Hepatocyte (in vitro differentiated cells): ENCODE measurements at regions not wholly inside any gene's neighbourhood (a gene's known extent, or its start where the extent isn't known, plus 50 kb on each side); places are given as distances from the start of the nearest gene placed in this dataset.
A peak's percentile ranks its signal among the peaks of the same experiment; 100 is the strongest.
"Not testable (repeated sequence)": the region's sequence is repeated elsewhere in the genome, so short reads cannot be mapped to it uniquely, and the experiment has no call there.

Experiments
- DNase-seq: peaks from one replicate; pipeline ENCODE4 v3.0.0-alpha.2; 2016; ENCODE audit warnings: low spot score
- H2AFZ ChIP-seq: fragments of 200-600 bp; sonication (generic); 2 replicates; pipeline ENCODE4 v1.6.0; 2016; ENCODE audit warnings: antibody characterized with exemption, mild to moderate bottlenecking
- H3K27ac ChIP-seq: fragments of 200-600 bp; sonication (generic); 2 replicates; pipeline ENCODE4 v1.5.1; 2016; ENCODE audit warnings: mild to moderate bottlenecking
- H3K27me3 ChIP-seq: fragments of 200-600 bp; sonication (generic); 2 replicates; pipeline ENCODE4 v1.6.1; 2016
- H3K36me3 ChIP-seq: fragments of 200-600 bp; sonication (generic); replicated peaks from 2 replicates; pipeline ENCODE4 v1.5.1; 2016; ENCODE audit warnings: low read depth; ENCODE audit not compliant: insufficient read depth
- H3K4me1 ChIP-seq: fragments of 200-600 bp; sonication (generic); 2 replicates; pipeline ENCODE4 v1.5.1; 2016; ENCODE audit warnings: mild to moderate bottlenecking, moderate library complexity; ENCODE audit not compliant: insufficient read depth
- H3K4me2 ChIP-seq: fragments of 200-600 bp; sonication (generic); 2 replicates; pipeline ENCODE4 v1.6.0; 2016
- H3K4me3 ChIP-seq: fragments of 200-600 bp; sonication (generic); 2 replicates; pipeline ENCODE4 v1.5.1; 2016; ENCODE audit warnings: mild to moderate bottlenecking
- H3K79me2 ChIP-seq: fragments of 200-600 bp; sonication (generic); 2 replicates; pipeline ENCODE4 v1.6.0; 2017; ENCODE audit warnings: mild to moderate bottlenecking
- H3K9me2 ChIP-seq: fragments of 200-600 bp; sonication (generic); replicated peaks from 2 replicates; pipeline ENCODE4 v1.6.0; 2017; ENCODE audit warnings: mild to moderate bottlenecking; ENCODE audit not compliant: insufficient read depth
- H3K9me3 ChIP-seq: fragments of 200-600 bp; sonication (generic); 2 replicates; pipeline ENCODE4 v1.5.1; 2016; ENCODE audit warnings: low read depth, mild to moderate bottlenecking
- H4K20me1 ChIP-seq: fragments of 200-600 bp; sonication (generic); 2 replicates; pipeline ENCODE4 v1.6.0; 2016; ENCODE audit warnings: mild to moderate bottlenecking; ENCODE audit not compliant: insufficient read depth, poor library complexity, severe bottlenecking
- EZH2 ChIP-seq: fragments of 200-600 bp; sonication (generic); IDR thresholded peaks from 2 replicates; pipeline ENCODE4 v1.6.1; 2016; ENCODE audit warnings: antibody characterized with exemption, mild to moderate bottlenecking, borderline replicate concordance
- EZH2phosphoT487 ChIP-seq: fragments of 200-600 bp; sonication (generic); IDR thresholded peaks from one replicate; pipeline ENCODE4 v1.6.1; 2018; ENCODE audit warnings: antibody characterized with exemption, mild to moderate bottlenecking, low read depth, moderate library complexity; ENCODE audit not compliant: unreplicated experiment, severe bottlenecking
- WGBS: methylation state at CpG from one replicate; pipeline ENCODE4 v1.1.6; 2016; ENCODE audit warnings: low lambda C conversion rate; ENCODE audit errors: missing lambda C conversion rate; 5-methylcytosine and 5-hydroxymethylcytosine counted together
- TF ChIP-seq, protein P1 (sequence below): fragments of 200-600 bp; sonication (generic); IDR thresholded peaks from 2 replicates; pipeline ENCODE4 v1.5.1; 2016; ENCODE audit warnings: antibody characterized with exemption, mild to moderate bottlenecking; ENCODE audit not compliant: poor library complexity

DNA sequence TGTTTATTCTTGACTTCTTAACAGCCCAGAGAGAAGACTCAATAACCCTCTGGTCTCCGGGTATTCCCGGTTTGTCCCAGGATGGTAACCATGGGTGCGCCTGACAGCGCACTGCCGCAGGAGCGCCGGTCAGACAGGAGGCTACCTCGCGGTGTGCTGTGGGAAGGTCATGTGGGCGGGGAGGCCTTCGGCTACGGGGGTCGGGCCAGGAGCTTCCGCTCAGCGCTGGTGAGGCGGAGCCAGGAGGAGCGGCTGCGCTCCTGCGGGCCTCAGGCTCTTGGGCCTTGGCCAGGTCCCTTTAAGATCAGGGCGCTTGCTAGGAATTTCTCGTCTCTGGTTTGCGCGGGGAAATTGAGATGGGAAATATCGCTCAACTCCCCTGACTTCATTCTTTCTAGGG lies 182.3 kb upstream of the NDN start:
- Histone ChIP-seq H3K4me3 (no peak overlapping the region), H2AFZ (peak overlapping the region; percentile 66), H3K27me3 (no peaks in the 10 kb centered on the region), H3K36me3 (no peaks in the 10 kb centered on the region), H3K27ac (no peak overlapping the region), H3K9me2 (no peaks in the 10 kb centered on the region), H3K79me2 (no peaks in the 10 kb centered on the region), H4K20me1 (no peaks in the 10 kb centered on the region), H3K4me1 (no peaks in the 10 kb centered on the region), H3K9me3 (no peaks in the 10 kb centered on the region), H3K4me2 (peak overlapping the region; percentile 76)
- TF ChIP-seq, protein P1, sequence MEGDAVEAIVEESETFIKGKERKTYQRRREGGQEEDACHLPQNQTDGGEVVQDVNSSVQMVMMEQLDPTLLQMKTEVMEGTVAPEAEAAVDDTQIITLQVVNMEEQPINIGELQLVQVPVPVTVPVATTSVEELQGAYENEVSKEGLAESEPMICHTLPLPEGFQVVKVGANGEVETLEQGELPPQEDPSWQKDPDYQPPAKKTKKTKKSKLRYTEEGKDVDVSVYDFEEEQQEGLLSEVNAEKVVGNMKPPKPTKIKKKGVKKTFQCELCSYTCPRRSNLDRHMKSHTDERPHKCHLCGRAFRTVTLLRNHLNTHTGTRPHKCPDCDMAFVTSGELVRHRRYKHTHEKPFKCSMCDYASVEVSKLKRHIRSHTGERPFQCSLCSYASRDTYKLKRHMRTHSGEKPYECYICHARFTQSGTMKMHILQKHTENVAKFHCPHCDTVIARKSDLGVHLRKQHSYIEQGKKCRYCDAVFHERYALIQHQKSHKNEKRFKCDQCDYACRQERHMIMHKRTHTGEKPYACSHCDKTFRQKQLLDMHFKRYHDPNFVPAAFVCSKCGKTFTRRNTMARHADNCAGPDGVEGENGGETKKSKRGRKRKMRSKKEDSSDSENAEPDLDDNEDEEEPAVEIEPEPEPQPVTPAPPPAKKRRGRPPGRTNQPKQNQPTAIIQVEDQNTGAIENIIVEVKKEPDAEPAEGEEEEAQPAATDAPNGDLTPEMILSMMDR, result no peak
- no peak for TF ChIP-seq EZH2
- TF ChIP-seq EZH2phosphoT487, result no peak
- 37% methylated on average over 21 of the region's 24 CpGs for WGBS
- DNase-seq, result peak; percentile 79

DNA sequence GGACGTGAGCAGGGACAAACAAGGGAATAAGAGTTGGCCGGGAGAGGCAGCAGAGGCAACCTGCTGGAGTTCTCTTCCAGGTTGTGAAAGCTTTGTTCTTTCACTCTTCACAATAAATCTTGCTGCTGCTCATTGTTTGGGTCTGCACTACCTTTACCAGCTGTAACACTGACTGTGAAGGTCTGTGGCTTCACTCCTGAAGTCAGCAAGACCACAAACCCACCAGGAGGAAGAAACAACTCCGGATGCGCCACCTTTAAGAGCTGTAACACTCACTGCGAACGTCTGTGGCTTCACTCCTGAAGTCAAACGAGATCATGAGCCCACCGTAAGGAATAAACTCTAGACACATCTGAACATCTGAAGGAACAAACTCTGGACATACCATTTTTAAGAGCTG lies 186.5 kb upstream of the NDN start:
- H3K27me3 ChIP-seq, H3K79me2 ChIP-seq, H2AFZ ChIP-seq, H3K9me3 ChIP-seq, H4K20me1 ChIP-seq, H3K4me2 ChIP-seq, H3K27ac ChIP-seq, H3K4me3 ChIP-seq, H3K9me2 ChIP-seq, DNase-seq, H3K36me3 ChIP-seq, H3K4me1 ChIP-seq: not testable (repeated sequence)
- WGBS, result 80% methylated on average over 8 of the region's 8 CpGs

DNA sequence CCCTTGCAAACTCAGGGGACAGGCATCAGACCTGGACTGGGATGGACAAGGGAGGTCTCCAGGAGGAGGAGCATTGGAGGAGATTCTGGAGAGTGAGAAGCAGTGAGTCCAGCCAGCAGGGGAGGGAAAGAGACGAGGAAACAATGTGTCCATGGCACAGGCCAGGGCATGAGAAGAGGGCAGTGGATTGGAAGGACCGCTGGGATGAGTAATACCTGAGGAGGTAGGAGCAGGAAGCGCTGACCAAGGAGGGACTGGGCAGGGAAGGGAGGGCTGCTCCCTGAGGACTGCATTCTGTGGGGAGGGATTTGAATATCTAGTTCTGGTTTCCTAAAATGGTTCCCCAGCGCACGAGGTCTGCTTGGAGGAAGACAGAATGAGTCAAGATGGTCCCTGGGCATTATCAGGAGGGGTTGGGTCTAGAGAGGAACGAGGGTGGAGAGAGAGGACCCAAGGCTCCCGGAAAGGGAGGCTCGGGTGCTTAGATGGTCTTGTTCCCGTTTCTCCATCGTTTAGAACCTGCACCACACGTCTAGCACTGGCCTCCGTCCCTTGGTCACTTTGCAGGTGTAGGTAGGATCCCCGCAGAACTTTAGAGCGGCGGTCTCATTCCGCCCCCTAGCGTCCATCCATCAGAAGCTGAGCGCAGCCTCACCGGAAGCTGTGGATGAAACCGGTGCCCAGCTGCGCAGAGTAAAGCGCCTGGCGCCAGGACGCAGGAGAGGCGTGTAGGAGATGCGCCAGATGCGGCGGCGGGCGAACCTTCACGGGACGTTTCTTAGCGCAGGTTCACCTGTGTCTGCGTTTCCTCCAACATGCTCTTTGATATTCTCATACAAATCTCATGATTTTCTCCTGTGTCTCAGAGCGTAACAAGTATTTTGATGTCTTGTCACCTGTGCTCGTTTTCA lies 190.7 kb upstream of the NDN start:
- Histone ChIP-seq H3K4me2 (peak overlapping the region; percentile 73), H3K4me3 (no peak overlapping the region), H3K36me3 (no peaks in the 10 kb centered on the region), H3K27ac (no peak overlapping the region), H2AFZ (peak overlapping the region; percentile 37), H4K20me1 (no peaks in the 10 kb centered on the region), H3K4me1 (no peaks in the 10 kb centered on the region), H3K27me3 (no peaks in the 10 kb centered on the region), H3K9me2 (no peaks in the 10 kb centered on the region), H3K9me3 (no peaks in the 10 kb centered on the region), H3K79me2 (no peaks in the 10 kb centered on the region)
- TF ChIP-seq, protein P1, result peak; percentile 63
- TF ChIP-seq EZH2phosphoT487 (no peak), EZH2 (no peak)
- peak; percentile 84 for DNase-seq
- WGBS, result 40% methylated on average over 35 of the region's 36 CpGs

DNA sequence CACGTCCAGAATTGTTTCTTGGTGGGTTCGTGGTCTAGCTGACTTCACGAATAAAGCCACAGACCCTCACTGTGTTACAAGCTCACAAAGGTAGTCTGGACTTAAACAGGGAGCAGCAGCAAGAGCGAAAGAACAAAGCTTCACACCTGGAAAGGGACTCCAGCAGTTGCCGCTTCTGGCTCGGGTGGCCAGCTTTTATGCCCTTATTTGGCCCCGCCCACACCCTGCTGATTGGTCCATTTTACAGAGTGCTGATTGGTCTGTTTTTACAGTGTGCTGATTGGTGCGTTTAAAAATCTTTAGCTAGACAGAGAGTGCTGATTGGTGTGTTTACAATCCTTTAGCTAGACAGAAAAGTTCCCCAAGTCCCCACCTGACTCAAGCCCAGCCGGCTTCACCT lies 194.2 kb upstream of the NDN start:
- no peaks in the 10 kb centered on the region for H4K20me1 ChIP-seq
- no peak overlapping the region for H3K4me2 ChIP-seq
- no peak overlapping the region for H3K4me3 ChIP-seq
- no peaks in the 10 kb centered on the region for H3K4me1 ChIP-seq
- no peaks in the 10 kb centered on the region for H3K36me3 ChIP-seq
- TF ChIP-seq EZH2, result no peak
- TF ChIP-seq, protein P1, result no peak
- TF ChIP-seq EZH2phosphoT487, result no peak
- no peaks in the 10 kb centered on the region for H3K9me3 ChIP-seq
- H3K27me3 ChIP-seq, result no peaks in the 10 kb centered on the region
- 79% methylated on average over 9 of the region's 9 CpGs for WGBS
- no peak for DNase-seq
- no peaks in the 10 kb centered on the region for H3K79me2 ChIP-seq
- no peak overlapping the region for H3K27ac ChIP-seq
- H2AFZ ChIP-seq, result no peak overlapping the region
- no peaks in the 10 kb centered on the region for H3K9me2 ChIP-seq
